ENCODE measurements at regions not wholly inside any gene's neighbourhood (a gene's known extent, or its start where the extent isn't known, plus 50 kb on each side); places are given as distances from the start of the nearest gene placed in this dataset.

GRCh38 chr4:56261027-56261426 is 126.3 kb downstream of the AASDH start:
- Histone ChIP-seq H2BK5ac (ENCODE audit: low read depth, low read length) (no peak overlapping the region), H4K8ac (ENCODE audit: extremely low read depth, insufficient read depth, low read length) (no peak overlapping the region), H2BK15ac (ENCODE audit: low read length) (no peak overlapping the region), H2AFZ (ENCODE audit: low read length) (no peak overlapping the region), H3K4me1 (replicated peaks in 1 of 4; ENCODE audit: control insufficient read depth in 3 of 4, insufficient read depth in 4 of 4, low read length in 3 of 4) (peaks cover 0 to 2% (median 0%) of the 10 kb centered on the region in 4 experiments; a peak in 1 of 7 replicates), H3K4me3 (ENCODE audit: extremely low read depth in 1 of 4, insufficient read depth in 2 of 4, low read depth in 3 of 4, low read length in 4 of 4) (no peak overlapping the region), H3K79me1 (ENCODE audit: low read depth, low read length) (no peaks in the 10 kb centered on the region), H3K27ac (ENCODE audit: low read depth, low read length) (no peak overlapping the region), H4K20me1 (replicated peaks in 1 of 2; ENCODE audit: control insufficient read depth in 1 of 2, insufficient read depth in 2 of 2, low read length in 2 of 2) (peaks cover 0 to 2% of the 10 kb centered on the region in 2 experiments), H3K9me3 (ENCODE audit: insufficient read depth in 2 of 2, low read depth in 1 of 2, low read length in 1 of 2) (peaks cover 4 to 5% of the 10 kb centered on the region in 2 experiments; a peak in 2 of 4 replicates), H4K91ac (replicated peaks; ENCODE audit: insufficient read length, low read length) (no peak overlapping the region), H3K23me2 (ENCODE audit: low read depth, low read length) (no peaks in the 10 kb centered on the region), H3K56ac (replicated peaks; ENCODE audit: insufficient read length, low read depth, low read length) (no peak overlapping the region), H3K4me2 (ENCODE audit: insufficient read depth in 1 of 2, low read depth in 2 of 2, low read length in 2 of 2) (no peak overlapping the region), H3K23ac (ENCODE audit: insufficient read length) (no peak overlapping the region), H3K79me2 (ENCODE audit: control insufficient read depth in 1 of 2, insufficient read depth in 2 of 2, low read length in 2 of 2) (no peaks in the 10 kb centered on the region), H2AK5ac (ENCODE audit: low read depth, low read length) (no peak overlapping the region), H4K5ac (ENCODE audit: insufficient read length, low read depth, low read length) (no peak overlapping the region), H2BK12ac (ENCODE audit: low read depth, low read length) (no peak overlapping the region), H3K9ac (replicated peaks in 1 of 4; ENCODE audit: extremely low read depth in 1 of 4, low read depth in 3 of 4, low read length in 3 of 4) (no peak overlapping the region), H3K14ac (ENCODE audit: insufficient read length) (no peak overlapping the region), H2BK20ac (ENCODE audit: low read length) (no peak overlapping the region), H3K18ac (ENCODE audit: extremely low read depth, low read length) (no peak overlapping the region), H3K4ac (replicated peaks; ENCODE audit: insufficient read length, low read depth, low read length) (no peak overlapping the region), H3K27me3 (replicated peaks in 1 of 4; ENCODE audit: control insufficient read depth in 3 of 4, extremely low read depth in 1 of 4, insufficient read depth in 3 of 4, low read length in 3 of 4) (no peaks in the 10 kb centered on the region), H3K36me3 (ENCODE audit: control insufficient read depth in 2 of 4, insufficient read depth in 4 of 4, low read length in 3 of 4) (peaks cover 0 to 4% (median 0%) of the 10 kb centered on the region in 4 experiments; a peak in 1 of 8 replicates), H2BK120ac (replicated peaks; ENCODE audit: low read depth, low read length) (no peak overlapping the region)
- FAIRE-seq (no peak), DNase-seq (ENCODE audit: low read depth in 1 of 2, low spot score in 2 of 2) (no peak)
- ChIA-PET POLR2A (ENCODE audit: partially characterized antibody) (no interaction called here), CTCF (ENCODE audit: partially characterized antibody) (interaction anchor here (1.4 to 1.7 kb wide), 2 partner anchors 14 to 39 kb away, joined by 4 to 6 read pairs; no protein-coding TSS in a partner anchor)
- TF ChIP-seq SIX5 (IDR thresholded peaks at IDR 0.05; ENCODE audit: low read depth, low read length): no peak
- TF ChIP-seq CREB1 (IDR thresholded peaks at IDR 0.05): no peak
- TF ChIP-seq HDAC6 (IDR thresholded peaks at IDR 0.05; ENCODE audit: low read depth, low read length): no peak
- no peak for TF ChIP-seq NANOG (IDR thresholded peaks at IDR 0.05; ENCODE audit: insufficient read depth, low read depth, low read length, poor library complexity, severe bottlenecking)
- TF ChIP-seq E2F6 (IDR thresholded peaks at IDR 0.05): no peak
- TF ChIP-seq SAP30 (IDR thresholded peaks at IDR 0.05; ENCODE audit: insufficient read depth, insufficient replicate concordance, low read length): no peak
- TF ChIP-seq SIRT6 (IDR thresholded peaks at IDR 0.05; ENCODE audit: low read length): no peak
- no peak for TF ChIP-seq RXRA (IDR thresholded peaks at IDR 0.05; ENCODE audit: insufficient read depth, low read depth, low read length)
- no peak for TF ChIP-seq JUN (IDR thresholded peaks at IDR 0.05; ENCODE audit: low read depth, low read length)
- TF ChIP-seq GABPA (IDR thresholded peaks at IDR 0.05; ENCODE audit: borderline replicate concordance, insufficient read depth, low read length): no peak
- no peak for TF ChIP-seq JUND (IDR thresholded peaks at IDR 0.05; ENCODE audit: low read length)
- TF ChIP-seq POU5F1 (IDR thresholded peaks at IDR 0.05; ENCODE audit: low read depth, low read length): no peak
- no peak for TF ChIP-seq TAF7 (optimal IDR thresholded peaks at IDR 0.05; ENCODE audit: borderline replicate concordance, low read depth, low read length)
- WGBS, 2 experiments (ENCODE audit: extremely low coverage in 1 of 2, insufficient coverage in 1 of 2, insufficient read length in 1 of 2, insufficient replicate concordance in 2 of 2, low coverage in 1 of 2, low lambda C conversion rate in 2 of 2, missing lambda C conversion rate in 1 of 2): 92% methylated on average over 5 of the region's 6 CpGs; no CpG with 5 or more reads in 1 of the 2 experiments
